ENCODE measurements at regions not wholly inside any gene's neighbourhood (a gene's known extent, or its start where the extent isn't known, plus 50 kb on each side); places are given as distances from the start of the nearest gene placed in this dataset.

GRCh38 chr13:106748785-106749184 lies 180.8 kb upstream of the ARGLU1 start:
- no peak overlapping the region for H3K4me3 ChIP-seq (ENCODE audit: low read length)
- TF ChIP-seq CTCF (IDR thresholded peaks at IDR 0.05; ENCODE audit: insufficient read depth, low read depth, low read length, missing control alignments) = no peak
- no peak for DNase-seq (ENCODE audit: low read depth)

- DNase-seq (ENCODE audit: low read depth) = no peak
- no peak for TF ChIP-seq CTCF (IDR thresholded peaks at IDR 0.05; ENCODE audit: insufficient read depth, low read depth, low read length, missing control alignments)
- H3K4me3 ChIP-seq (ENCODE audit: low read length) = no peak overlapping the region
Observed at GRCh38 chr13:106744516-106744915, 176.6 kb upstream of the ARGLU1 start.

- TF ChIP-seq CTCF (IDR thresholded peaks at IDR 0.05; ENCODE audit: insufficient read depth, low read depth, low read length, missing control alignments) = no peak
- no peak for DNase-seq (ENCODE audit: low read depth)
- no peak overlapping the region for H3K4me3 ChIP-seq (ENCODE audit: low read length)
Observed at GRCh38 chr13:106738186-106738678, 170.3 kb upstream of the ARGLU1 start.

- no peak overlapping the region for H3K4me3 ChIP-seq (ENCODE audit: low read length)
- TF ChIP-seq CTCF (IDR thresholded peaks at IDR 0.05; ENCODE audit: insufficient read depth, low read depth, low read length, missing control alignments) = no peak
- DNase-seq (ENCODE audit: low read depth) = no peak
Observed at GRCh38 chr13:106736941-106737340, 169.0 kb upstream of the ARGLU1 start.

- no peak for TF ChIP-seq CTCF (IDR thresholded peaks at IDR 0.05; ENCODE audit: insufficient read depth, low read depth, low read length, missing control alignments)
- DNase-seq (ENCODE audit: low read depth) = no peak
- no peak overlapping the region for H3K4me3 ChIP-seq (ENCODE audit: low read length)
Observed at GRCh38 chr13:106734198-106734597, 166.3 kb upstream of the ARGLU1 start.

- no peak for TF ChIP-seq CTCF (IDR thresholded peaks at IDR 0.05; ENCODE audit: insufficient read depth, low read depth, low read length, missing control alignments)
- no peak overlapping the region for H3K4me3 ChIP-seq (ENCODE audit: low read length)
- no peak for DNase-seq (ENCODE audit: low read depth)
Observed at GRCh38 chr13:106723036-106723435, 155.1 kb upstream of the ARGLU1 start.

GRCh38 chr13:106722620-106723019 lies 154.7 kb upstream of the ARGLU1 start:
- DNase-seq (ENCODE audit: low read depth) = no peak
- H3K4me3 ChIP-seq (ENCODE audit: low read length) = no peak overlapping the region
- no peak for TF ChIP-seq CTCF (IDR thresholded peaks at IDR 0.05; ENCODE audit: insufficient read depth, low read depth, low read length, missing control alignments)
